ENCODE measurements at regions not wholly inside any gene's neighbourhood (a gene's known extent, or its start where the extent isn't known, plus 50 kb on each side); places are given as distances from the start of the nearest gene placed in this dataset.

DNA sequence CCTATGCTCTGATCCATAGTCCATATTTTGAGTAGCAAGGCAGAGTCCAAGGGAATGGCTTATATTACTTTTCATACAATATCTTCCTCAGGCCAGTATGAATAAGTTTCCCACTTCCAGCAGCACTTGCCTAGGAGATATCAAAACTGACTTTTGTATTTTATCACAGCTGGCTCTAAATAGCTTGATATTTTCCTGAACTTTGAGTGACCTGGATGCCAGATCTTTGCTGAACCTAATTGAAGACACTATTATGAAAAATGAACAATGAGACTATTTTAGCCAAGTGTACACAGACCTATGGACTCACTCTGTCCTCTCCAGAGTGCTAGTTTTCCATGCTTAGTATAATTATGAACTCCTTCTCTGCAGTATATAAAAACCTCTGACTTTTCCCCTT is 475.6 kb upstream of the PTGER4 start:
- Mint-ChIP-seq H3K9me3 (no peaks in the 10 kb centered on the region; a peak in 1 of 5 replicates), H3K36me3 (ENCODE audit: insufficient read depth in 1 of 3, low read depth in 3 of 3) (no peaks in the 10 kb centered on the region), H3K27ac (no peak overlapping the region), H3K4me1 (no peaks in the 10 kb centered on the region), H3K4me3 (no peak overlapping the region), H3K27me3 (ENCODE audit: low read depth) (no peaks in the 10 kb centered on the region)
- Histone ChIP-seq H4K5ac (ENCODE audit: insufficient read length, low read depth, low read length) (no peak overlapping the region), H4K8ac (replicated peaks; ENCODE audit: insufficient read length, low read depth, low read length) (no peak overlapping the region), H3K18ac (ENCODE audit: insufficient read length, low read depth, low read length) (no peak overlapping the region), H3K4ac (ENCODE audit: low read depth, low read length) (no peak overlapping the region), H2BK5ac (ENCODE audit: insufficient read length, low read length) (no peak overlapping the region), H2BK15ac (ENCODE audit: low read depth, low read length) (no peak overlapping the region), H2BK120ac (ENCODE audit: low read depth, low read length, poor library complexity, severe bottlenecking) (no peak overlapping the region), H3K9ac (ENCODE audit: extremely low read depth, insufficient read length, low read length) (no peak overlapping the region), H3K9me3 (ENCODE audit: control insufficient read depth, low read depth, low read length) (no peaks in the 10 kb centered on the region), H3K79me2 (ENCODE audit: insufficient read depth, low read length) (no peaks in the 10 kb centered on the region), H3K4me1 (ENCODE audit: insufficient read depth, low read length) (no peaks in the 10 kb centered on the region), H4K20me1 (ENCODE audit: control insufficient read depth, insufficient read depth, insufficient read length) (no peaks in the 10 kb centered on the region), H3T11ph (ENCODE audit: low read length) (no peak overlapping the region), H2BK12ac (ENCODE audit: insufficient read length, low read depth, low read length) (no peak overlapping the region), H2AFZ (ENCODE audit: low read length) (no peak overlapping the region), H2BK20ac (ENCODE audit: low read depth, low read length, poor library complexity, severe bottlenecking) (no peak overlapping the region), H3K23ac (ENCODE audit: insufficient read length, low read depth, low read length) (no peak overlapping the region), H2AK5ac (ENCODE audit: insufficient read length, low read length) (no peak overlapping the region), H3K79me1 (ENCODE audit: insufficient read depth, low read depth, low read length, poor library complexity, severe bottlenecking) (no peaks in the 10 kb centered on the region), H4K91ac (ENCODE audit: insufficient read length, low read depth, low read length) (no peak overlapping the region), H3K27ac (ENCODE audit: insufficient read length, low read depth, low read length) (no peak overlapping the region), H3K56ac (ENCODE audit: insufficient read length, low read depth, low read length) (no peak overlapping the region), H3K27me3 (ENCODE audit: insufficient read depth, low read length) (no peaks in the 10 kb centered on the region), H3K14ac (ENCODE audit: insufficient read depth, low read length) (no peak overlapping the region), H3K23me2 (ENCODE audit: insufficient read length, low read depth, low read length, poor library complexity, severe bottlenecking) (no peaks in the 10 kb centered on the region), H3K4me2 (ENCODE audit: insufficient read depth, insufficient read length, low read length) (no peak overlapping the region)
- DNase-seq, result no peak
- TF ChIP-seq, protein P1, sequence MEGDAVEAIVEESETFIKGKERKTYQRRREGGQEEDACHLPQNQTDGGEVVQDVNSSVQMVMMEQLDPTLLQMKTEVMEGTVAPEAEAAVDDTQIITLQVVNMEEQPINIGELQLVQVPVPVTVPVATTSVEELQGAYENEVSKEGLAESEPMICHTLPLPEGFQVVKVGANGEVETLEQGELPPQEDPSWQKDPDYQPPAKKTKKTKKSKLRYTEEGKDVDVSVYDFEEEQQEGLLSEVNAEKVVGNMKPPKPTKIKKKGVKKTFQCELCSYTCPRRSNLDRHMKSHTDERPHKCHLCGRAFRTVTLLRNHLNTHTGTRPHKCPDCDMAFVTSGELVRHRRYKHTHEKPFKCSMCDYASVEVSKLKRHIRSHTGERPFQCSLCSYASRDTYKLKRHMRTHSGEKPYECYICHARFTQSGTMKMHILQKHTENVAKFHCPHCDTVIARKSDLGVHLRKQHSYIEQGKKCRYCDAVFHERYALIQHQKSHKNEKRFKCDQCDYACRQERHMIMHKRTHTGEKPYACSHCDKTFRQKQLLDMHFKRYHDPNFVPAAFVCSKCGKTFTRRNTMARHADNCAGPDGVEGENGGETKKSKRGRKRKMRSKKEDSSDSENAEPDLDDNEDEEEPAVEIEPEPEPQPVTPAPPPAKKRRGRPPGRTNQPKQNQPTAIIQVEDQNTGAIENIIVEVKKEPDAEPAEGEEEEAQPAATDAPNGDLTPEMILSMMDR (conservative IDR thresholded peaks at IDR 0.05), result no peak

Measured in H9 (cell line).